HG03066 (cell line): ENCODE measurements at regions not wholly inside any gene's neighbourhood (a gene's known extent, or its start where the extent isn't known, plus 50 kb on each side); places are given as distances from the start of the nearest gene placed in this dataset.

Source experiments
- ATAC-seq: cut with Tn5 transposase; IDR thresholded peaks from one replicate; pipeline ENCODE4 v1.9.1; 2021; ENCODE audit warnings: low read depth; ENCODE audit not compliant: unreplicated experiment

GRCh38 chr2:8627019-8627691 is 54.7 kb upstream of the ID2 start:
- no peak for ATAC-seq

GRCh38 chr2:8627692-8628085 is 54.2 kb upstream of the ID2 start:
- no peak for ATAC-seq

- no peak for ATAC-seq
Measured at GRCh38 chr2:8628179-8628865, 53.5 kb upstream of the ID2 start.

DNA sequence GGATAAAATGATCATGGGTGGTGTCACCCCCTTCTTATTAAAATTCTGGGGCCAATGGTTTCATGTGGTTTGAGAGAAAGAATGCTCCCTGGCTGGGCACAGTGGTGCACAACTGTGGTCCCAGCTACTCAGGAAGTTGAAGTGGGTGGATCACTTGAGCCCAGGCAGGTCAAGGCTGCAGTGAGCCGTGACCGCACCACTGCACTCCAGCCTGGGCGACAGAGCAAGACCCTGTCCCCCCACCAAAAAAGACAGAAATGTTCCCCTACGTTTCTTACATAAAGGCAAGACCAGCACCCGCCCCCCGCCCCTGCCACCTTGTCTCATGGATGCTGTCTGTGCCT is 53.0 kb upstream of the ID2 start:
- ATAC-seq: no peak

- ATAC-seq: no peak
Measured at GRCh38 chr2:8629402-8629801, 52.5 kb upstream of the ID2 start.

GRCh38 chr2:8630676-8631464 is 51.0 kb upstream of the ID2 start:
- no peak for ATAC-seq

DNA sequence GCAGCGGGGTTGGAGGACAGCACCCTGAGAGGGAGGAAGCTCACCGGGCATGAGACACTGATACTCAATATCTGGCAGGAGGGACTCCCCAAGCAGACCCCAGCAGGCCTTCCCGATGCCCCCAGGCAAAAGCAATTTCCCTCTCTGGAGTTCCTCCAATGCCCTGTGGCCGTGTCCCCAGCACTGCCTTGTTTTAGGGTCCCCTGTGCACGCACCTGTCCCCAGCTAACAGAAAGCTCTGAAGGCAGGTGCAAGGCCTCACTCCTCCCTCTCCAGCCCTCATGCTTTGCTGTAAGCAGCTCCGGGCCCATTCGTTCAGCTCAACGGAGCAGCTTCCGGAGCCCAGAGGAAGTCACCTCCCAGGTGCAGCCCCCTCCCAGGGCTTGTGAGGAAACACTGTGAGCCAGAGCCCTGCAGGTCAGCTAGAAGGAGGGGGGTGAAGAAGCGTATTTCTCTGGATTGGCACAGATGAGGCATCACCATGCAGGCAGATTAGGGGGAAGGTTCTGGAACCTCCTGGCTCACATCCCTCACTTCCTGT is 50.3 kb upstream of the ID2 start:
- no peak for ATAC-seq
